Neural progenitor cell (in vitro differentiated cells): ENCODE measurements at regions not wholly inside any gene's neighbourhood (a gene's known extent, or its start where the extent isn't known, plus 50 kb on each side); places are given as distances from the start of the nearest gene placed in this dataset.

Source experiments
- DNase-seq: peaks from one replicate; pipeline ENCODE4 v3.0.0-alpha.2; 2016; ENCODE audit warnings: low spot score
- H2AFZ ChIP-seq: fragments of 200-600 bp; sonication (generic); replicated peaks from 2 replicates; pipeline ENCODE4 v1.6.1; 2016; ENCODE audit warnings: antibody characterized with exemption
- H3F3A ChIP-seq: fragments of 200-600 bp; sonication (generic); 2 replicates; pipeline ENCODE4 v1.6.1; 2016; ENCODE audit warnings: antibody characterized with exemption, low read depth
- H3K27ac ChIP-seq: fragments of 200-600 bp; sonication (generic); 2 replicates; pipeline ENCODE4 v1.5.1; 2016; ENCODE audit warnings: mild to moderate bottlenecking
- H3K27me3 ChIP-seq: fragments of 200-600 bp; sonication (generic); 2 replicates; pipeline ENCODE4 v1.6.1; 2016; ENCODE audit warnings: mild to moderate bottlenecking, moderate library complexity
- H3K36me3 ChIP-seq: fragments of 200-600 bp; sonication (generic); 2 replicates; pipeline ENCODE4 v1.5.1; 2016
- H3K4me1 ChIP-seq: fragments of 200-600 bp; sonication (generic); 2 replicates; pipeline ENCODE4 v1.6.1; 2016; ENCODE audit warnings: mixed run types
- H3K4me2 ChIP-seq: fragments of 200-600 bp; sonication (generic); 2 replicates; pipeline ENCODE4 v1.6.1; 2016
- H3K4me3 ChIP-seq: fragments of 200-600 bp; sonication (generic); 2 replicates; pipeline ENCODE4 v1.5.1; 2016
- H3K79me2 ChIP-seq: fragments of 200-600 bp; sonication (generic); 2 replicates; pipeline ENCODE4 v1.6.1; 2016; ENCODE audit warnings: low read depth
- H3K9ac ChIP-seq: fragments of 200-600 bp; sonication (generic); 2 replicates; pipeline ENCODE4 v1.6.1; 2016
- H3K9me3 ChIP-seq: fragments of 200-600 bp; sonication (generic); 2 replicates; pipeline ENCODE4 v1.5.1; 2016; ENCODE audit warnings: low read depth
- H4K20me1 ChIP-seq: fragments of 200-600 bp; sonication (generic); 2 replicates; pipeline ENCODE4 v1.6.1; 2016; ENCODE audit warnings: low read depth
- H3K27ac Mint-ChIP-seq: 3 replicates; pipeline ENCODE4 v1.8.0; 2021; ENCODE audit warnings: mixed read lengths
- H3K27me3 Mint-ChIP-seq: 2 replicates; pipeline ENCODE4 v1.8.0; 2022; ENCODE audit warnings: low read depth, mild to moderate bottlenecking, inconsistent platforms, moderate library complexity, mixed read lengths; ENCODE audit not compliant: insufficient read depth
- H3K36me3 Mint-ChIP-seq: 3 replicates; pipeline ENCODE4 v1.8.0; 2021; ENCODE audit warnings: mixed read lengths
- H3K4me1 Mint-ChIP-seq: 3 replicates; pipeline ENCODE4 v1.8.0; 2021; ENCODE audit warnings: mixed read lengths
- H3K4me3 Mint-ChIP-seq: 3 replicates; pipeline ENCODE4 v1.8.0; 2021; ENCODE audit warnings: mild to moderate bottlenecking, moderate library complexity, mixed read lengths
- H3K9me3 Mint-ChIP-seq: 3 replicates; pipeline ENCODE4 v1.8.0; 2020; ENCODE audit warnings: mixed read lengths
- EZH2 ChIP-seq: fragments of 200-600 bp; sonication (generic); IDR thresholded peaks from 2 replicates; pipeline ENCODE4 v1.6.1; 2017; ENCODE audit warnings: antibody characterized with exemption, mild to moderate bottlenecking, moderate library complexity
- EZH2phosphoT487 ChIP-seq: fragments of 200-600 bp; sonication (generic); IDR thresholded peaks from 2 replicates; pipeline ENCODE4 v1.6.1; 2017; ENCODE audit warnings: antibody characterized with exemption
- TF ChIP-seq, protein P1 (sequence below): fragments of 200-600 bp; sonication (generic); IDR thresholded peaks from 2 replicates; pipeline ENCODE4 v1.5.1; 2017; ENCODE audit warnings: antibody characterized with exemption, mild to moderate bottlenecking

DNA sequence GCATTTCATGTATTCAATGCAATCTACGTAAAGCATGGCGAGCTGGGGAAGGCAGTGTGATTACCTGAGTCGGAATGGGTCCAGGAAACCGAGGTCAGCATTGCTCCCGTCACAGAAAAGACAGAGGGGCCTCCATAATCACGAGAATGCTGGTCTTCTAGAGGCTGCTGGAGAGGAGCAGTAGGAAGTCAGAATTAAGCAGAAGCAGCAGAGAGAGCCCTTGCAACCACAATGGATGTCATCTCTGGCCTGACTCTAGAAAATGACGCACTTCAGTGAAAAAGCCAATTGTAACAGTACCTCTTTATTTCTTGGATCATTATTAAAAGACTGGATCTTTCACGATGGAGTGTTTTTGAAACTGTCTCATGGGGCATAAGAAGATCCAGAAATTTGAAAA lies 69.5 kb upstream of the FOXN3 start:
- Mint-ChIP-seq H3K36me3 (no peaks in the 10 kb centered on the region), H3K4me1 (peaks cover 3% of the 10 kb centered on the region), H3K9me3 (no peaks in the 10 kb centered on the region), H3K4me3 (no peak overlapping the region), H3K27me3 (peaks cover 2% of the 10 kb centered on the region), H3K27ac (no peak overlapping the region)
- Histone ChIP-seq H2AFZ (no peak overlapping the region), H3K27me3 (no peaks in the 10 kb centered on the region), H3F3A (peaks cover 1% of the 10 kb centered on the region), H4K20me1 (no peaks in the 10 kb centered on the region), H3K4me3 (no peak overlapping the region), H3K36me3 (no peaks in the 10 kb centered on the region), H3K27ac (no peak overlapping the region), H3K9me3 (no peaks in the 10 kb centered on the region), H3K9ac (no peak overlapping the region), H3K4me2 (no peak overlapping the region), H3K4me1 (no peaks in the 10 kb centered on the region), H3K79me2 (no peaks in the 10 kb centered on the region)
- no peak for DNase-seq
- no peak for TF ChIP-seq EZH2phosphoT487
- TF ChIP-seq, protein P1, sequence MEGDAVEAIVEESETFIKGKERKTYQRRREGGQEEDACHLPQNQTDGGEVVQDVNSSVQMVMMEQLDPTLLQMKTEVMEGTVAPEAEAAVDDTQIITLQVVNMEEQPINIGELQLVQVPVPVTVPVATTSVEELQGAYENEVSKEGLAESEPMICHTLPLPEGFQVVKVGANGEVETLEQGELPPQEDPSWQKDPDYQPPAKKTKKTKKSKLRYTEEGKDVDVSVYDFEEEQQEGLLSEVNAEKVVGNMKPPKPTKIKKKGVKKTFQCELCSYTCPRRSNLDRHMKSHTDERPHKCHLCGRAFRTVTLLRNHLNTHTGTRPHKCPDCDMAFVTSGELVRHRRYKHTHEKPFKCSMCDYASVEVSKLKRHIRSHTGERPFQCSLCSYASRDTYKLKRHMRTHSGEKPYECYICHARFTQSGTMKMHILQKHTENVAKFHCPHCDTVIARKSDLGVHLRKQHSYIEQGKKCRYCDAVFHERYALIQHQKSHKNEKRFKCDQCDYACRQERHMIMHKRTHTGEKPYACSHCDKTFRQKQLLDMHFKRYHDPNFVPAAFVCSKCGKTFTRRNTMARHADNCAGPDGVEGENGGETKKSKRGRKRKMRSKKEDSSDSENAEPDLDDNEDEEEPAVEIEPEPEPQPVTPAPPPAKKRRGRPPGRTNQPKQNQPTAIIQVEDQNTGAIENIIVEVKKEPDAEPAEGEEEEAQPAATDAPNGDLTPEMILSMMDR = no peak
- TF ChIP-seq EZH2 = no peak

DNA sequence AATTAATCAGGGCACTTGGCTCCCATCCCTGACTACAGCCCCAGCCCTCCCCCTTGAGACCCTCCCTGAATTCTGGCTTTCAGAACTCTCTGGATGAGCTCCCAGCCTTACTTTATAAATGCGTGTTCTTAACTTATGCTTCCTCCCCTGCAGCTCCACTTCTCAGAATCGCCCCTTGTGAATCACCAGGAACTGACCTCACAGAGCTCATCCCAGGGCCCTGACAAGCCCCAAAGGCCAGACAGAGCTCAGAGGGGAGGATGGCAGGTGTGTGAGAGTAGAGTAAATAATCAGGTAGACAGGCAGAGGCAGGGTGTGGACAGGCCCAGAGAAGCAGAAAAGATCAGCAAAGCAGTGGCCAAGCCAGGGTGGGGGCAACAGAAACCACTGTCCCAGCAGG lies 68.2 kb upstream of the FOXN3 start:
- Histone ChIP-seq H3K27ac (no peak overlapping the region), H3F3A (peaks cover 4% of the 10 kb centered on the region), H3K27me3 (no peaks in the 10 kb centered on the region), H3K4me3 (no peak overlapping the region), H3K4me1 (no peaks in the 10 kb centered on the region), H3K9ac (no peak overlapping the region), H3K79me2 (no peaks in the 10 kb centered on the region), H4K20me1 (no peaks in the 10 kb centered on the region), H2AFZ (no peak overlapping the region), H3K9me3 (no peaks in the 10 kb centered on the region), H3K36me3 (no peaks in the 10 kb centered on the region), H3K4me2 (no peak overlapping the region)
- no peak for DNase-seq
- Mint-ChIP-seq H3K27me3 (peaks cover 2% of the 10 kb centered on the region), H3K27ac (no peak overlapping the region), H3K4me3 (no peak overlapping the region), H3K36me3 (no peaks in the 10 kb centered on the region), H3K9me3 (no peaks in the 10 kb centered on the region), H3K4me1 (peaks cover 6% of the 10 kb centered on the region)
- TF ChIP-seq EZH2 = no peak
- no peak for TF ChIP-seq EZH2phosphoT487
- TF ChIP-seq, protein P1 = no peak

DNA sequence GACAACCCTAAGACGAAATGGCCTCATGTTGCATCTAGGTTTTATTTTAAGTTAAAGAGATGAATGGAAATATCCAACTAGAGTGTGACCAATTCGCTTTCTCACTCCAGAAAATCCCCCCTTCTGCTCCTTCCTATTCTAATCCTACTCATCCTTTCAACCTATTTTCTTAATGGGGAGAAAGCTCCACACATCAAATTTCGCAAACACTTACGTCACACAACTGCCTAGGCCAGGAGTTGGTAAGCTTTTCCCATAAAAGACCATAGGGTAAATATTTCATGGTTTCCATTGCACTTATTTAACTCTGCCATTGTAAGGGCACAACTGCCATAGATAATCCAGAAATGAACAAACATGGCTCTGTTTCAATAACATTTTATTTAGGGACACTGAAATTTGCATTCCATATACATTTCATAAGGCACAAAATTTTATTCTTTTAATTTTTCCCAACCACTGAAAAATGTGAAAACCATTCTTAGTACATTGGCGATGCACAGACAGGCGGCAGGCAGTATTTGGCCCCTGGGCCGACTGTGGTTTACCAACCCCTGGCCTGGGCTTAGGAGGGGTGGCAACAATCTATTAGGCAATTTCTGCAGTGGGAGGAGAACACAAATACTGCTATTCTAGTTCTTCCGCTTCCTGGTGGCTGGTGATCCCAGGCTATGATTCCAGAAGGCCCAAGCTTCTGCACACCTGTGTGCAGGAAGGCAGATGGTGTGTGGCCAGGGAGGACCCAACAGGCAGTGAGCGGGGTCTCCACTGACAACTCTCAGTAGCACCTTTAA lies 67.2 kb upstream of the FOXN3 start:
- Histone ChIP-seq H2AFZ (no peak overlapping the region), H3K27ac (no peak overlapping the region), H3K27me3 (no peaks in the 10 kb centered on the region), H3K9me3 (no peaks in the 10 kb centered on the region), H4K20me1 (no peaks in the 10 kb centered on the region), H3K4me1 (peaks cover 1% of the 10 kb centered on the region), H3F3A (peaks cover 4% of the 10 kb centered on the region), H3K4me3 (no peak overlapping the region), H3K79me2 (no peaks in the 10 kb centered on the region), H3K4me2 (no peak overlapping the region), H3K36me3 (no peaks in the 10 kb centered on the region), H3K9ac (no peak overlapping the region)
- Mint-ChIP-seq H3K27ac (no peak overlapping the region), H3K9me3 (no peaks in the 10 kb centered on the region), H3K27me3 (peaks cover 2% of the 10 kb centered on the region), H3K36me3 (no peaks in the 10 kb centered on the region), H3K4me1 (peaks cover 5% of the 10 kb centered on the region), H3K4me3 (no peak overlapping the region)
- DNase-seq = no peak
- TF ChIP-seq EZH2 (no peak), EZH2phosphoT487 (no peak)
- TF ChIP-seq, protein P1 = no peak
